Nephron progenitor cell (in vitro differentiated cells): ENCODE measurements at regions not wholly inside any gene's neighbourhood (a gene's known extent, or its start where the extent isn't known, plus 50 kb on each side); places are given as distances from the start of the nearest gene placed in this dataset.

Source experiments
- DNase-seq: peaks from one replicate; pipeline ENCODE4 v3.0.0; 2021
- H3K27ac Mint-ChIP-seq: 2 replicates; pipeline ENCODE4 v1.8.0; 2021; ENCODE audit warnings: mild to moderate bottlenecking, moderate library complexity, mixed read lengths
- H3K27me3 Mint-ChIP-seq: 2 replicates; pipeline ENCODE4 v1.8.0; 2021; ENCODE audit warnings: mild to moderate bottlenecking, low read depth, mixed read lengths; ENCODE audit not compliant: poor library complexity
- H3K36me3 Mint-ChIP-seq: 2 replicates; pipeline ENCODE4 v1.8.0; 2021; ENCODE audit warnings: low read depth, mixed read lengths
- H3K4me1 Mint-ChIP-seq: 2 replicates; pipeline ENCODE4 v1.8.0; 2021; ENCODE audit warnings: mixed read lengths
- H3K4me3 Mint-ChIP-seq: 2 replicates; pipeline ENCODE4 v1.8.0; 2021; ENCODE audit warnings: mild to moderate bottlenecking, moderate library complexity, mixed read lengths
- H3K9me3 Mint-ChIP-seq: 2 replicates; pipeline ENCODE4 v1.8.0; 2021; ENCODE audit warnings: mild to moderate bottlenecking, moderate library complexity, mixed read lengths
- CTCF ChIP-seq: fragments of 200-600 bp; sonication (generic); IDR thresholded peaks from 2 replicates; pipeline ENCODE4 v1.5.0; 2021; ENCODE audit warnings: antibody characterized with exemption

GRCh38 chr11:16418428-16419097, 62.2 kb upstream of the SOX6 start:
- no peak overlapping the region for H3K27ac Mint-ChIP-seq

GRCh38 chr11:16412525-16413172, 56.3 kb upstream of the SOX6 start:
- H3K4me3 Mint-ChIP-seq, result no peak overlapping the region
- no peaks in the 10 kb centered on the region for H3K9me3 Mint-ChIP-seq
- DNase-seq, result no peak
- no peaks in the 10 kb centered on the region for H3K36me3 Mint-ChIP-seq
- peaks cover 13% of the 10 kb centered on the region for H3K4me1 Mint-ChIP-seq
- no peak overlapping the region for H3K27ac Mint-ChIP-seq
- H3K27me3 Mint-ChIP-seq, result peaks cover 9% of the 10 kb centered on the region
- TF ChIP-seq CTCF, result no peak

More at GRCh38 chr11:16418428-16419097, 62.2 kb upstream of the SOX6 start:
- H3K36me3 Mint-ChIP-seq, result no peaks in the 10 kb centered on the region
- H3K4me3 Mint-ChIP-seq, result no peak overlapping the region
- H3K4me1 Mint-ChIP-seq, result peaks cover 4% of the 10 kb centered on the region
- no peak for DNase-seq
- TF ChIP-seq CTCF, result no peak
- peaks cover 5% of the 10 kb centered on the region for H3K27me3 Mint-ChIP-seq
- no peaks in the 10 kb centered on the region for H3K9me3 Mint-ChIP-seq

- H3K9me3 Mint-ChIP-seq, result no peaks in the 10 kb centered on the region
- no peak for TF ChIP-seq CTCF
- H3K4me3 Mint-ChIP-seq, result no peak overlapping the region
- peak; percentile 6 for DNase-seq
- H3K27ac Mint-ChIP-seq, result no peak overlapping the region
- no peaks in the 10 kb centered on the region for H3K36me3 Mint-ChIP-seq
- H3K4me1 Mint-ChIP-seq, result peaks cover 9% of the 10 kb centered on the region
- H3K27me3 Mint-ChIP-seq, result peaks cover 6% of the 10 kb centered on the region
Observed at GRCh38 chr11:16410479-16410878, 54.1 kb upstream of the SOX6 start.

GRCh38 chr11:16408619-16409018, 52.3 kb upstream of the SOX6 start:
- H3K36me3 Mint-ChIP-seq, result no peaks in the 10 kb centered on the region
- DNase-seq, result no peak
- no peak for TF ChIP-seq CTCF
- H3K4me3 Mint-ChIP-seq, result no peak overlapping the region
- peaks cover 15% of the 10 kb centered on the region for H3K27me3 Mint-ChIP-seq
- H3K27ac Mint-ChIP-seq, result no peak overlapping the region
- peaks cover 21% of the 10 kb centered on the region for H3K4me1 Mint-ChIP-seq
- H3K9me3 Mint-ChIP-seq, result no peaks in the 10 kb centered on the region

GRCh38 chr11:16406226-16406625, 49.9 kb upstream of the SOX6 start:
- Mint-ChIP-seq H3K36me3 (no peaks in the 10 kb centered on the region), H3K27ac (no peak overlapping the region), H3K4me3 (no peak overlapping the region), H3K27me3 (peaks cover 12% of the 10 kb centered on the region), H3K4me1 (peaks cover 40% of the 10 kb centered on the region), H3K9me3 (no peaks in the 10 kb centered on the region)
- no peak for DNase-seq
- TF ChIP-seq CTCF, result no peak
